ENCODE measurements at regions not wholly inside any gene's neighbourhood (a gene's known extent, or its start where the extent isn't known, plus 50 kb on each side); places are given as distances from the start of the nearest gene placed in this dataset.

GRCh38 chr2:181190711-181191110, 210.3 kb downstream of the UBE2E3 start:
- peak; percentile 94 for DNase-seq

- no peak for DNase-seq
Measured at GRCh38 chr2:181193550-181193949, 213.1 kb downstream of the UBE2E3 start.

GRCh38 chr2:181196401-181196800, 216.0 kb downstream of the UBE2E3 start:
- no peak for DNase-seq

- DNase-seq, result no peak
Measured at GRCh38 chr2:181197140-181197760, 216.8 kb downstream of the UBE2E3 start.

DNA sequence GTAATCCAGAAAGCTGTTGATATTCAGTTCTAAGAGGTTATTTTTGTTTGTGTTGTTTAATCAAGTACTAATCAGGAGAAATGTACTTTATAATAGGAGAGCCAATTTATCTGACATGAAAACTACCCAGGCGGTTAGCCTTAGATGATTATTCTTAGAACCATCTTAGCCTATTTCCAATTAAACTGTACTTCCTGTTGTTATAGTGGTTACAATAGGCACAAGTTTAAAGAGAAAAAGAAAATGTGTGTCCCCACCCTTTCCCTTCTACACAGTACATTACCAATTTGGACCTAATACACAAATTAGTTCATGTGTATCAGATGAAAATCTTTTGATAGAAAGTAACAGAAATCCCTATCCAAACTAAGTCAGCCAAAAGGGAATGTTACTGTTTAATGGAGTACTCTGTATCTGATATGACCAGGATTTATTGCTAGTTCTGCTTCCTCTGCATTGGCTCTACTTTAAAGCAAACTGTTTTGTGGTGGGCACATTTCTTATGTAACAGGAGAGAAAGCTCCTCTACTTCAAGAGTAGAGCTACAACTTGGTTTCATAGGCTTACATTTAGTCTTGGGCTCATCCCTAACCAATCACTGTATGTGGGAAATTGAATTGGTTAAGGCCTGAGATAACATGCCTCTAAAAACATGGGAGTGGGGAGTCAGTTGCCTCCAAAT, 217.9 kb downstream of the UBE2E3 start:
- no peak for DNase-seq

DNA sequence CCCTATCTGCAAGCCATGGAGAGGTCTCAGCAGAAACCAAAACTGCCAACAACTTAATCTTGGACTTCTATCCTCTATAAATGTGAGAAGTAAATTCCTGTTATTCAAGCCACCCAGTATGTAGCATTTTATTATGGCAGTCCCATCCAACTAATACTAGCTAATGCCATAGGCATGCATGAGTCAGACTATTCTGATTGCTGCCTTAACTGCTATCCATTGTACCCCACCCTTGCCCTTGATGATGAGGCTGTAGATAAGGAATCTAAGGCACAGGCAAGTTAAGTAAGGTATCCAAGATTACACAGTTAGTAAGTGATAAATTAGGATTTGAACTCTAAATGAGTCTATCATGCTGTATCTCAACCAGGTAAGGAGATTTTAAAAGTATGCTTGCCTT, 223.0 kb downstream of the UBE2E3 start:
- DNase-seq, result no peak

- no peak for DNase-seq
Measured at GRCh38 chr2:181203916-181204315, 223.5 kb downstream of the UBE2E3 start.

DNA sequence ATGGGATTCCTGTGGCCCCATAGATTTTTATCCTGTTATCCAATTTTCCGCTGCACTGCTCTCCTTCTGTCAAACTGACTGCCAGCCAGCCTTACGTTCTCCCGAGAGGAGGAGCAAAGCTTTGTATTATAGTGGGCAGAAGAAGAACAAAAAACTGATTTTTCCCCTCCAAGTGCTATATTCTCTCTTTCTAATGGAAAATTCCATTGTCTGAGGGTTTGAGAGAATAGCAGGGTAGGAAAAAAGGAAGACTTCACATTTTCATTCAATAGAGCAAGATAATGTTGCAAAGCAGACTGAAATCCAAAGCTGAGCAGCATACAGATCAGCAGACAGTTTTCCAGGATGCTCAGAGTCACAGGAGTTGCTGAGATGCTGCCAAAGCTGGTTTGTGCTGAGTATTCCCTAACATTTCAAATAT, 238.0 kb downstream of the UBE2E3 start:
- DNase-seq, result peak; percentile 54

DNA sequence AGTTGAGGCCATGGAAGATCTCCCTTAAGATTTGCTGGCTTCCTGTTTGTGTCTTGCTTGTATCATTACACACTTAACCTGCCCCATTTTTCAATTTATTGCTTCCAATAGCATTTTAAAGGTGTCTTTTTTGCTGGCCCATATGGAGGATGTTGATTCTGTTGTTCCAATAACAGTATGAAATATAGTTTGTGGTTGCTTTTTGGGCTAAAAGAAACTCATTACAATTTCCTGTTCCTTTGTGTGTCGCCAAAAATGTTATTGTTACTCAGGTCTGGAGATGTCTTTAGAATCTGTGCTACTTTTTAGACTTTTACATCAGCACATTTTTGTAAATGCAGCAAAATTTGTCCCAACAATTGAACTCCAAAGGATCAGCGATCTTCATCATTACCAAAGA, 234.0 kb upstream of the ITGA4 start:
- DNase-seq, result no peak

DNA sequence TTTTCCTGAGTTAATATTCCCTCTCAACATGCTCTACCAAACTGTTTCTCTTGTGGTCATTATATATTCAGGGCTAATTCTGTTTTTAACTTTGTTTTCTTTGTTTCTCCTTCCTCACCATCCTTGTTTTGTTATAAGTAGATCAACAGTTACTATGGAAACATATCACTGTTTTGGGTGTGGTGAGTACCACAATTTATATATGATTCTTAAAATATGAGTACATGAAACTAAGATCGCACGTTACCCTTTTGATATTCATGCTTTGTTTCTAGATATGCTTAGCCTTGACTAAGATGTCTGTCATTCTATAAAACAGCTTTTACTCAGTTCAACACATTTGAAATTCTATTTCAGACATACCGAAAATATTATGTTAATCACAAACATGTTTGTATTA, 232.3 kb upstream of the ITGA4 start:
- no peak for DNase-seq

GRCh38 chr2:181228661-181229060, 228.5 kb upstream of the ITGA4 start:
- DNase-seq, result no peak

DNA sequence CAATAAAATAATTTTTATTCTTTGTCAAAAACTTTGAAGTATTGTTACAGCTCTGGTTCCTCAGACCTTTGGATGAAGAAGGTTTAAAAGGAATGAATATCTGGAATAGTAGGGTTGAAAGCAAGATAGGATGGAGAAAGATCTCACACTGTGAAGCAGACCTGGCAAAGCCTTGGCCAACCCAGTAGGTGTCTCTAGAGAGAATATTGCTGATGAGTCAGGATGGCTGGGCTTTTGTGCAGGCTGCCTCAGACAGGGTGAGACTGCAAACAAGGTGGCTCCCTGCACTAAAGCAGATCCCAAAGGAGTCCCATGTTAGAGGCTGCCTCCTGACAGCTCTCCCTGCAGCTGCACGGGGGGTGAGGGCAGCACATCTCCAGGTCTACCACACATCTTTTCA, 226.0 kb upstream of the ITGA4 start:
- DNase-seq, result peak; percentile 15

GRCh38 chr2:181231886-181232621, 225.1 kb upstream of the ITGA4 start:
- DNase-seq, result peak; percentile 71

- DNase-seq, result peak; percentile 35
Measured at GRCh38 chr2:181234487-181234891, 222.7 kb upstream of the ITGA4 start.

- DNase-seq, result no peak
Measured at GRCh38 chr2:181235011-181235410, 222.2 kb upstream of the ITGA4 start.

GRCh38 chr2:181235683-181236459, 221.3 kb upstream of the ITGA4 start:
- no peak for DNase-seq

DNA sequence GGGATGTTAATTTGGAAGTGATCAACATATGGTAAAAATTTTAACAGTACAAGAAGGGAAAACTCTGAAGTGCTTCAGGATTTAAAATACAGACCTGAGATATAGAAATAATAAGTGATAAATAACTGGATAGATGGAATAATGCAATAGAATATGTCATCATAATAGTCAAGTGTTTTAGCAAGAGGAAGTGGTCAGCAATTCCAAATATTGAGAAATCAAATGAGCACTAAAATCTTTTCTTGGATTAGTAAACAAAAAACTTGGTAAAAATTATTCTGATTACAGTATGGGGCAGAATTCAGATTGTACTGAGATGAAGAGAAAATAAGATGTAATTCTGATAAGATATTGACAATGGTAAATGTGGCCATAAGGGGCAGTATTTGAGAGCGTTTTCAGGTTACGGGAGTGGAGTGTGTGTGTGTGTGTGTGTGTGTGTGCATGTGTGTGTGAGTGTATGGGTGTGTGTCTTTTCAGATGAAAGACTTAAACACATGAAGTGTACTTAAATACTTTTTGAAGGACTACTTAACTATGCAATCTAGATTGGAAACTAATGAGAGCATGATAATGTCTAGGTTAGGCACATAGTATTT, 217.9 kb upstream of the ITGA4 start:
- DNase-seq, result peak; percentile 19

DNA sequence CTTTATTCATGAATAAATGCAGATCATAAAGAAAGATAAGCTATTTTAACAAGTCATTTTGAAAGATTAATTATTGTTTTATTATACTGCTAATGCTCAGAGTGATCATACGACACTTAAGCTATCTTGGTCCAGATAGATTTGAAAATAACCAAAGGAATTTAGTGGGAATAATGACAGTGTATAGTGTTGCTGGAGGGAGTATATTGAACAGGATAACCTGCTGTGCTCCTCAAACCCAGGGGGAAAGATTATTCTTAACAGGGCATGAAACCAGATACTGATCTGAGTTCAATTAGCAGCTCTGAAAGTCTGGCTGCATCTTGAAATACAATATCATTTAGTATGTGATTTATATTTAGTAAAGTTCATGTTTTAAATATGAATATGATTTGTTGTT, 216.3 kb upstream of the ITGA4 start:
- DNase-seq, result peak; percentile 43

GRCh38 chr2:181241366-181241765, 215.8 kb upstream of the ITGA4 start:
- DNase-seq, result peak; percentile 46

DNA sequence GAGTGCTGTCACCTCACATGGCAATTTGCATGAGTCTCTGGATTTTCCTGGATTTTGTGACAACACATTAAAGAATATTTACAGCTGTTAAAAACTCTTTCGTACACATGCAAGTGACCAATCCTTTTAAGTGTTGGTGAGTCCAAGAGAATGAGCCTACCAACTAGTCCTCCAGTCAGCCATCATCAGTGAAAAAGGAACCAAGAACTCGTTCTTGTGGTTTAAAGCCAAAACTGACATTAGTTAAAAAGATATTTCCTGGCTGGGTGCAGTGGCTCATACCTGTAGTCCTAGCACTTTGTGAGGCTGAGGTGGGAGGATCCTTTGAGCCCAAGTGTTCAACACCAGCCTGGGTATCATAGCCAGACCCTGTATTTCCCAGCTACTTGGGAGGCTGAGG, 215.4 kb upstream of the ITGA4 start:
- DNase-seq, result no peak

- DNase-seq, result no peak
Measured at GRCh38 chr2:181242262-181242661, 214.9 kb upstream of the ITGA4 start.

GRCh38 chr2:181243319-181243718, 213.9 kb upstream of the ITGA4 start:
- no peak for DNase-seq

GRCh38 chr2:181250691-181251090, 206.5 kb upstream of the ITGA4 start:
- DNase-seq, result no peak
